ENCODE measurements at regions not wholly inside any gene's neighbourhood (a gene's known extent, or its start where the extent isn't known, plus 50 kb on each side); places are given as distances from the start of the nearest gene placed in this dataset.

DNA sequence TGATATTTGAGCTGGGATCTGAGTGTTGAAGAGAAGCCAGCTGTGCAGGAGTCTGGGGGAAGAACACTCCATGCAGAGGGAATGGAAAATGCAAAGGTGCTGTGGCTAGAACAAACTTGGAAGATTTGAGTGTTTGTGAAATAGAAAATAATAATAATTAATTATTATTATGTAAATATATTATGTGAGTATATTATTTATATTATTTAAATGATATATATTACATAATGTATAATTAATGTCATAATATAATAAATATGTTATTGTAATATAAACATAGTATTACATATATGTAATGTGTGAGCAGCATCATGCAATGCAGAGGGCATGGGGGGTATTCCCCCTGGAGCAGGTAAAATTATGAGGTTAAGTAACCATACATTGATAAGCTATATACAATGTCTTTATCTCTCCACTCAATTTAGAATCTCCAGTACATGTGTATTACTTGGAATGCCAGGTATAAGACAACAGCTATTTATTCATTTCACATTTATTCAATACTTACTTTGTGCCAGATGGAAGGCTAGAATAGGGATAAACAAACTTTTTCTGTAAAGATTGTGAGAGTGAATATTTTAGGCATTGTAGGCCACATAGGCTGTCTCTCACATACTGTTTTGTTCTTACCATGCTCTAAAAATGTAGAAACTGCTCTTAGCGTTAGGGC is 218.6 kb downstream of the MTHFS start:
- TF ChIP-seq EZH2phosphoT487 (IDR thresholded peaks at IDR 0.05; ENCODE audit: borderline replicate concordance, low read length) = no peak
- no peak for TF ChIP-seq EZH2 (IDR thresholded peaks at IDR 0.05; ENCODE audit: low read length, unreplicated experiment)
- TF ChIP-seq CTCF (conservative IDR thresholded peaks at IDR 0.05; ENCODE audit: low read depth, low read length) = no peak

Data from PC-3 (cell line).